GM19438 (cell line): ENCODE measurements at regions not wholly inside any gene's neighbourhood (a gene's known extent, or its start where the extent isn't known, plus 50 kb on each side); places are given as distances from the start of the nearest gene placed in this dataset.

Experiments used
- ATAC-seq: cut with Tn5 transposase; IDR thresholded peaks from one replicate; pipeline ENCODE4 v1.9.1; 2021; ENCODE audit warnings: low read depth; ENCODE audit not compliant: unreplicated experiment

DNA sequence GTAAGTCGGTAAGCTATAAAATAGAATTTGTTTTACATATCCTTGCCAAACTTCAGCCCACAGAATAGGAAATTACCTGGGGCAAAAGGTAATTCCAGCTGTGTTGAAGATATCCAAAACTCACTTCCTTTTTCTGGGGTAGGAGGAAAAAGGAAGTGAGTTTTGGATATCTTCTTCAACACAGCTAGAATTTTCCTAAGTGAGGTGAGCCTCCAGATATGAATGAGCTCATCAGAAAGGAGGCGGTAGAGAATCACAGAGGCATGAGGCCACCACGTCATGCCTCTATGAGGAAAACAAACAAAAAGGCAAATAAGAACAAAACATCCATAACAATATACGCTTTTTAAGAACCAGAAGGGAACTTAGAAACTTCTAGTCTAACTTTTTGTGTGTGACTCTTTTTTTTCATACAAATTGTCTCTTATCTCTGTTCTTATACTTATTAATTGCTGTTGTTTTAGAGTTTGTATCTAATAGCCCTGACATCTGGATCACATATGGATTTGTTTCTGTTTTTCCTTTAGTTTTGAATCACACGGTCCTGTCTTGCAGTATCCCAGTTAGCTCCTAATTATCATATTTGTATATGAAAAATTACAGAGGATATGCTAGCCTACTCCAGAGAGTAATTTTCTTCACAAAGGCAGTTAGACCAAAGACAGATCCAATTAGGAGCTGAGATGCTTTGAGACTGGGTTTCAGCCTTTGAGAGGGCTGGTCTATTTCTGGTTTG lies 104.5 kb downstream of the RBM43 start:
- no peak for ATAC-seq

DNA sequence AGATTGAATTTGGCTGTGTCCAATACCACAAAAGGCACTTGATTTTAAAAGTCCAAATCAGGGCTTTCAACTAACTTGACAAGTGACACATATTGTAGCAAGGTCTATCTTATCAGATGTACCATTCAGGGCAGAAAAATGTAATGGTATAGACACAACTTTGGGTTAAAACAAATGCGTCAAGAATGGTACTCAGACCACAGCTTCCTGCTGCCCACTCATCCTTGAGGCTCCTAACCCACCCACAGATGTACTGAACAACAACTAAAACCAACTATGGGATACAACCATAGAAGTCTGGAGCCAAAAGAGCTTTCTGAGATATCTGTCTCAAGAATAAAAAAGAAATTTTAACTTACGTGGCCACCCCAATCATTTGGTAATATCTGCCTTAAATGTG lies 105.2 kb downstream of the RBM43 start:
- ATAC-seq = no peak

- no peak for ATAC-seq
These were observed 108.1 kb downstream of the RBM43 start for GRCh38 chr2:151153601-151154000.

- ATAC-seq = no peak
These were observed 111.0 kb downstream of the RBM43 start for GRCh38 chr2:151150331-151151320.

- ATAC-seq = no peak
These were observed 123.2 kb downstream of the RBM43 start for GRCh38 chr2:151138507-151138906.

- no peak for ATAC-seq
These were observed 124.1 kb downstream of the RBM43 start for GRCh38 chr2:151137526-151137925.

- no peak for ATAC-seq
These were observed 141.7 kb downstream of the RBM43 start for GRCh38 chr2:151120011-151120410.

- ATAC-seq = no peak
These were observed 142.3 kb downstream of the RBM43 start for GRCh38 chr2:151119374-151119773.

GRCh38 chr2:151118269-151118668 lies 143.4 kb downstream of the RBM43 start:
- no peak for ATAC-seq

DNA sequence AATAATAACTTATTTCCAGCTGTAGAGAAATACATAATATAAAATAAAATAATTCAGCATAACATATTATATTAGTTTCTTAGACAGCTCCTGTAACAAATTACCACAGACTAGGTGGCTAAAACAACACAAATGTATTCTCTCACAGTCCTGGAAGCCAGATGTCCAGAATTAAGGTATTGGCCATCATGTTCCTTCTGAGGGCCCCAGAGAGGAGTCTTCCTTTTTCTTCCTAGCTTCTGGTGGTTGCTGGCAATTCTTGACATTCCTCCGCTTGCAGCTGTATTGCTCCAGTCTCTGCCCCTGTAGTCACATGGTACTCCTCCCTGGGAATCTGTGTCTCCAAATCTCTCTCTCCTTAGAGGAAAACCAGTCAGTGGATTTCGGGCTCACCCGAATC lies 146.8 kb downstream of the RBM43 start:
- no peak for ATAC-seq

DNA sequence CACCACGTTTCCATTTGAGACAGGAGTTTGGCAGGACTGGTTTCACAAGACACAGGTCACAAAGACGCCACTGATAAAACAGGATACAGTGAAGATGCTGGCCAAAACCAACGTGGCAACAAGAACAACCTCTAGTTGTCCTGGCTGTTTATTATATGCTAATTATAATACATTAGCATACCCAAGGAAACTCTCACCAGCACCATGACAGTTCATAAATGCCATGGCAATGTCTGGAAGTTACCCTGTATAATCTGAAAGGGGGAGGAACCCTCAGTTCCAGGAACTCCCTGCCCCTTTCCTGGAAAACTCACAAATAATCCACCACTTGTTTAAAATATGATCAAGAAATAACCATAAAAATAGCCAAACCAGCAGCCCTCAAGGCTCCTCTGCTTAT lies 148.3 kb downstream of the RBM43 start:
- ATAC-seq = no peak

DNA sequence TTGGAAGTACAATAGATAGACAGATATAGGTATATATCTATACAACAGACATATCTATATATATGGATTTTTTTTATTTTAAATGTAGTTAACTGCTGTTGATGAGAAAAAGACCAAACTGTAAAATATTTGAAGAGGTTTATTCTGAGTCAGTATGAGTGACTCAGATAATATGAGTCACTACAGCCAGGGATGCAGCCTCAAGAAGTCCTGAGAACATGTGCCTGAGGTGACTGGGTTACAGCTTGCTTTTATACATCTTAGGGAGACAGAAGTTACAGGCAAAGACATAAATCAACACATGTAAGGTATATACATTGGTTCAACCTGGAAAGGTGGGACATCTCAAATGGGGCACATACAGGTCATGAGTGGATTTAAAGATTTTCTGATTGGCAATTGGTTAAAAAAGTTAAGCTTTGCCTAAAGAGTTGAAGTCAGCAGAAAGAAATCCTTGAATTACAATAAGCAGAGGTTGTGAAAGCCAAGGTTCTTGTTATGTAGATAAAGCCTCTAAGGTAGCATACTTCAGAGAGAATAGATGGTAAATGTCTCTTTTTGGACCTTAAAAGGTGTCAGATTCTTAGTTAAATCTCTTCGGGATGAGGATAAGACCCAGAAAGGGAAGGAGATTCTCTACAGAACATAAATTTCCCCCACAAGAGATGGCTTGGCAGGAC lies 149.9 kb downstream of the RBM43 start:
- no peak for ATAC-seq

DNA sequence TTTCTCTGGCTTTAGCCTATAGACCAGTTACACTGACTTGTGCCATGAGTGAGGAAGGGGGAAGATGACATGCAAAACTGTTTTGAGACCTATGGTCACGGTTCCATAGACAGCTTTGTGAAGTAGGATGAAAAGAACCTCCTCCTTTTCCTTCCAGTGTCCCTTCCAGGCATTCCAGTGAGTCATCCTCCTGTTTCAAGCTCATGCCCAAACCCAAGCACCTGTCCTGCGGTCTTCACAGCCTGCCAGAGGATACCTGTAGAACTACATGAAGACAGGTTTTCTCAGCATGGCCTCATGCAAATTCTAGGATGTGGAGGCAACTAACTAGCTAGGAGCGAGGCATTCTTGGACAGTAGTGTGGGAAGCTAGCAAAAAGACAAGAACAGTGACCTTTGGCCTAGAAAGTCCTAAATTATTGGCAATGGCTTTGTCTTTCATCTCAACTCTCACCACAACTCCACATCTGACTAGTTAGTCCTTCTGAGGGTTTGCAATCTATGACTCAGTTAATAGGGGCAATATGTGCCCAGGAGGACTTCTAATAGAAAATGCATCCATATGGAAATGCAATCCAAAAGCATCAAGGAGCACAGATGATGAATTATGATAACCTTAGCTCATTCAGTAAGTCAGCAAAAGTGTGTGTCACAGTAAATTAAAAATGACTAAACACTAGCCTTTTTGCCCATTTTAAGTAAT lies 154.7 kb downstream of the RBM43 start:
- ATAC-seq = no peak

DNA sequence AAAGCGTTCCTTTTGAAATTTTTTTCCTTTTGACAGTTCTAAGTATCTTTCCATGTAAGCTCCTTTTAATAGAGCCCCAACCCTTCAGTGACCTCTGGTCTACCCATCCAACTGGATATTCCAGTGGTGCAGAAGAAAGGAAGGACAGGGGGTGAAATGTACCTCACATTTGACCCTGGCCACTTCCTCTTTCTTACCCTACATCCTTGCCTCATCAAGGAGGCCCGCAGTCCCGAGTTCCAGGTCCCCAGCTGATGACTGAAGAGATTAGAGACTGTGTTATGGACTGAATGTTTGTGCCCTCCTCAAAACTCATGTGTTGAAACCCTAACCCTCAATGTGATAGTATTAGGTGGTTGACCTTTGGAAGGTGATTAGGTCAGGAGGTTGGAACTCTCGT lies 158.1 kb downstream of the RBM43 start:
- ATAC-seq = no peak

DNA sequence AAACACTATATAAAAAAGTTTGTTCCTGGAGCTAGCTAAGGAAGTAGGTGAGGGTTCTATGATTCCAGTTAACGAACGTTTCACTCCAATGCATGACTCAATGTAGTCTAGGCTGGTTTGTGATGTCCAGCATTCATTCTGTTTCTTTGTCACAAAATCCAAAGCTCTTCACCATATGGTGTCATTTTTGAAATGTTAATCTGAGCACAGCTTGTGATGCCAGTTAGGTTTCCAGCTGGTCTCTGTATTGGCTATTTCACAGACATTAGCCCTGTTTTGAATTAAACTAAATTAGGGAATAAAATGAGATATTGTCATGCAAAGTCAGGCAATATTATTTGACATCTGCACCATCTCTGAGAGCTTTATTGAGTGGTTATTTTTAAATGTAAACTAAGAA lies 159.4 kb downstream of the RBM43 start:
- ATAC-seq = no peak

DNA sequence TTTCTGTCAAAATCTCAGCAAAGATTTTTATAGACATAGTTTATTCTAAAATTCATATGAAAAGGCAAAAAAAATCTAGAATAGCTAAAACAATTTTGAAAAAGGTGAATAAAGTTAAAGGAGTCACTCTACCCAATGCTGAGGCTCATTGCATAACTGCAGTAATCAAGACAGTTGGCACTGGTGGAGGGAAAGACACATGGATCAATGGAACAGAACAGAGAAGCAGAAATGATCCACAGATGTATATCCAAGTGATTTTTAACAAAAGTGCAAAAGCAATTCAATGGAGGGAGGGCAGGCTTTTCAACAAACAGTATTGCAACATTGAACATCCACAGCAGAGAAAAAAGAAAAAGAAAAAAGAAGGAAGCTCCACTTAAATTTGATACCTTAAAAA lies 162.8 kb downstream of the RBM43 start:
- no peak for ATAC-seq

DNA sequence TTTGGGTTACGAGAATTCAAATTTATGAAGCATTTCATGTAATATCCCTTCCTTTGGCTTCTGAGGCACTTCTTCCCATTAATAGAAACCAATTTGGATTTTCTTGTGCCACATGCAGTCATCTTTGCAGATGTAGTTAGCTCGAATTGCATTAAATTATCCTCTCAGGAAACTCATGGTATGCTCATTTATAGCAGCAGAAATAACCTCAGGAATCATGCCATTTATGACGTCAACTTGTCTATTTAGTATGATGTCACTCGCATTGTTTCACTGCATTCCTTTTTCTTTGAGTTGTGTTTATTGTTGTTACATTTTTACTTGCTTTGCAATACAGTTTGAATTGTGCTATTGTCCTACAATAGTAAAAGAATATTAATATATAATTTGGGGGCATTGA lies 163.8 kb downstream of the RBM43 start:
- no peak for ATAC-seq

DNA sequence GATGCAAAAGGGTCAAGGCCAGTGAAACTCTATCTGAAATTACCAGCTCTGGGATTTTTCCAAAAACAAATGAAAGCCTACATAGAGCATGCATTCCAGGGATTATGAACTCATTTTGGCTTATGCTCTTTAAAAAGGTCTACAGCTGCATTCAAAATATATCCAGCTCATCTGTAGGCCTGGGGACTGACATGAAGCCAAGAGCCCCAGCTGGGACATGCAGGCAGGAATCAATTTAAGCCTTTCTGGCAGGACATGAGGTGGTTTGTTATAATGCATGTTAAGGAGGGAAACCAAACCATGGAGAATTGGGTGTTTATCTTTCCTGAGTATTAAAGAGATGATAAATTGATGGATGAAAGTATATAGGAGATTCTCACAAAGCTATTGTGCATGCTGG lies 164.5 kb downstream of the RBM43 start:
- no peak for ATAC-seq

GRCh38 chr2:151096235-151096634 lies 165.4 kb downstream of the RBM43 start:
- no peak for ATAC-seq

- no peak for ATAC-seq
These were observed 166.2 kb downstream of the RBM43 start for GRCh38 chr2:151095463-151095862.

GRCh38 chr2:151091583-151091982 lies 170.1 kb downstream of the RBM43 start:
- no peak for ATAC-seq
